ENCODE measurements at regions not wholly inside any gene's neighbourhood (a gene's known extent, or its start where the extent isn't known, plus 50 kb on each side); places are given as distances from the start of the nearest gene placed in this dataset.
"Not testable (repeated sequence)": the region's sequence is repeated elsewhere in the genome, so short reads cannot be mapped to it uniquely, and the experiment has no call there.

DNA sequence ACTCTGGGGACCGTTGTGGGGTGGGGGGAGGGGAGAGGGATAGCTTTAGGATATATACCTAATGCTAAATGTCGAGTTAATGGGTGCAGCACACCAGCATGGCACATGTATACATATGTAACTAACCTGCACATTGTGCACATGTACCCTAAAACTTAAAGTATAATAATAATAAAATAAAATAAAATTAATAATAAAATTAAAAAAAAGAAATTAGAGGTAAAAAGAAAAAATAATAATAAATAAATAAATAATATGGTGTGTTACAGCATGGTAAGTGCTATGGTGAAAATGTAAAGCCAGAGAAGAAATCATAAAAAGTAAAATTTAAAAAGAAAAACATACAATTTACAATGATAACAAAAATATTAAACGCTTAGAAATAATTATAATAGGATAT, 552.8 kb upstream of the PBX1 start:
- DNase-seq (ENCODE audit: low spot score) = not testable (repeated sequence)

DNA sequence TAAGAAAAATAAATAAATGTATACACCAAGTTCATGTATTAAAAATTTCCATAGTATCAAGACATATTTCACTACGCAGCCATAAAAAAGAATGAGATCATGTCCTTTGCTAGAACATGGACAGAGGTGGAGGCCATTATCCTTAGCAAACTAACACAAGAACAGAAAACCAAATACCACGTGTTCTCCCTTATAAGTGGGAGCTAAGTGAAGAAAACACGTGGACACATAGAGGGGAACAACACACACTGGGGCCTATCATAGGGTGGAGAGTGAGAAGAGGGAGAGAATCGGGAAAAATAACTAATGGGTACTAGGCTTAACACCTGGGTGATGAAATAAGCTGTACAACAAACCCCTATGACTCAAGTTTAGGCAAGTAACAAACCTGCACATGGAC, 552.4 kb upstream of the PBX1 start:
- DNase-seq (ENCODE audit: low spot score) = no peak

DNA sequence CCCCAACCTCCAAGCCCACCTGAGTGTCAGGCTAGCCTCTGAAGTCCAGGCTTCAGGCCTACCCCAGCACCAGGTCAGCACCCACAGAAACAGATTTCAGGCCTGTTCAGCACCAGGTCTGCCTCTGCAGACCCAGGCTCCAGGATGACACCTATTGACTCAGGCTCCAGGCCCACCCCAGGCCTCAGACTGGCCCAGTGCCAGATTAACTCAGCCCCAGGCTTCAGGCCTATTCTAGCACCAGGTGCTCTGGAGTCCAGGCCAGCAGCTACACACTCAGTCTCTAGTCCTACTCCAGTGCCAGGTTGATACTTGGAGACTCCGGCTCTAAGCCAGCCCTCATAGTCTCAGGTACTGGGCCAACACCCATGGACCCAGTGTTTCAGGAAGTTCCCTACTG, 541.7 kb upstream of the PBX1 start:
- DNase-seq (ENCODE audit: low spot score) = no peak

DNA sequence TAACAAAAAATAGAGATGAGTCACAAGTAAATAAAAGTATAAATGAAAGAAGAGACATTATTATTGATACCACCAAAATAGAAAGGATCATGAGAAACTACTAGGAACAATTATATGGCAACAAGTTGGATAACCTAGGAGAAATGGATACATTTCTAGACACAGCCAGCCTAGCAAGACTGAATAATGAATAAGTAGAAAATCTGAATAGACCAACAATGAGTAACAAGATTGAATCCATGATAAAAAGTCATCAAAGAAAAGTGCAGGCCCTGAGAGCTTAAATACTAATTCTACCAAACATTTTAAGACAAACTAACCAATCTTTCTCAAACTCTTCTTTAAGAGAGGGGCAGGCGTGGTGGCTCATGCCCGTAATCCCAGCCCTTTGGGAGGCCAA, 538.6 kb upstream of the PBX1 start:
- DNase-seq (ENCODE audit: low spot score) = no peak

DNA sequence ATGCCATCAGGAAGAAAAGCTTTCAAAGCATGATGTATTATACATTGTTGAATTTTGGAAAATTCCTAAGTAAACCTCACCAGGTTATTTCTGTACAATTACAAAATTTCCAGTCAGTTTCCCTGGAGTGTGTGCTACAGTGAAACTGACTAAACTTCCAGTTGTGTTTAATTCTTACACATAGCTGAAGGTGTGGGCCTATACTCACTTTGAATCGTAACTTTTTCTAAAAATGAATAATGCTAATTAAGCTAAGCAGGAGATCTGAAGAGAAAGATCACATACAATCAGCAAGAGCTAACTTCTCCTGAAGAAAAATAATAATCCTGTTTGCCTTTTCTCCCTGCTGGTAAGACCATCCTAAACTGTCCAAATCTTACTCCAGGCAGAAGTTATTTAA, 537.2 kb upstream of the PBX1 start:
- DNase-seq (ENCODE audit: low spot score) = no peak

DNA sequence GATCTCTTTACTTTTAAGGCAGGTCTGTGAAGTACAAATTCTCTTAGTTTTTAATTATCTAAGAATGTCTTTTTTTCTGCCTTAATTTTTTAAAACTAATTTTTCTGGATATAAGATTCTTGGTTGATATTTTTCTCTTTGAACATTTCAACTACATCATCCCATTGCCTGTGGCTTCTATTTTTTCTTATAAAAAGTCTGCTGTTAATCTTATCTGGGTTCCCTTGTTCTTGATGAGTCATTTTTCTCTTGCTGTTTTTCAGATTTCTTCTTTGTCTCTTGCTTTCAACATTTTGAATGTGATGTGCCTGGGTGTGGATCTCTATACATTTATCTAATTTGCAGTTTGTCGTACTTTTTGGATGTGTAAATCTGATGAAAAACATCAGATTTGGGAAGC, 525.2 kb upstream of the PBX1 start:
- DNase-seq (ENCODE audit: low spot score) = no peak

DNA sequence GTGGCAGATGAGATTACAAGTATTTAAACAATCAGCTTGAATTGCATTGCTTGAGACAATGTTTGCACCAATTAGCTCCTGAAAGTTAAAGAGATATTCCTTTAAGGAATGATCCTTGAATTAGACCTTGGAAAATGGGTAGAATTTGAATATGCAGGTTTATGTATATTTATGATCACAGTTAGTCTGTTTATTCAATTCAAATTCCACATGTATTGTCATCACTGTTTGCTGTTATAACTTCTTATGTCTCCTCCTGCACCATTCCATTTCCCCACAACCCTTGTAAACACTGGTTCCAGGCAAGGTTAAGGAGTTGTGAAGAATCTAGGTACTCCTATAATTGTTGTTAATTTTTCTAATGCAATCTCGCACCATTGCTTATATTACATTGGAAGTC, 518.2 kb upstream of the PBX1 start:
- DNase-seq (ENCODE audit: low spot score) = no peak

DNA sequence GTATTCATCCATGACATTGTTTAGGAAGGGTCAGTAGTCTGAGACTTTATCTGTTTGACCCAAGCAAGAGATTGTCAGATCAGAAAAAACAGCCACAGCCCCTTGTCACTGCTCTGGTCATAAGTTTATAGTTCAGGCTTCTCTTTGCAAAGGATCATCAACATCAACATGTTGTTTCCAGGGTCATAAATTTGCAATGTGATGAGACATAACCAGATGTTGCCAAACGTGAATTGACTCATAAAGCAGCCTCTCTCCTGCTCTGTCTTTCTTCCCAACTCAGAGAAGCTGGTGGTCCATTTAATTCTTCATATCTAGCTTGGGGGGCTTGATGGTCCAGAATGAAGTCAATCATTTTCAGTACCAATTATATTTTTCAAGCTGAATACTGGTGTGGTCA, 507.2 kb upstream of the PBX1 start:
- DNase-seq (ENCODE audit: low spot score) = no peak

DNA sequence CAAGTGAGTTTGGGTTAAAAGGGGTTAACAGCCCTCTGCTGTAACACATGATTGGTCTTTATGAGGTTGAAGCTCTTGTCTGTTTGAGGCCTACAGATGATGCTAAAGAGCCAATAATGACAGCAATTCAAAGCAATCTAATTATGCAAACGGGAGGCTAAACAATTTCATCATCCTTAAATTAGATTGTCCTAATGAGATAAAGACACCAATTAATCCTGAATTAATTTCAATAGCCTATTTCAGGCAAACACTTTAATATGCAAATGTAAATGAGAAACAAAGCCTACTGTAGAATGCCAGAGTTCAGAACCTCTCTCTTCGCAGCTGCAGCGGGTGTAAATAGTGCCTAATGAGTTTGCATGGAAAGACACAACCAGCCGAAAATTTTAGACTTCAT, 504.7 kb upstream of the PBX1 start:
- DNase-seq (ENCODE audit: low spot score) = no peak

DNA sequence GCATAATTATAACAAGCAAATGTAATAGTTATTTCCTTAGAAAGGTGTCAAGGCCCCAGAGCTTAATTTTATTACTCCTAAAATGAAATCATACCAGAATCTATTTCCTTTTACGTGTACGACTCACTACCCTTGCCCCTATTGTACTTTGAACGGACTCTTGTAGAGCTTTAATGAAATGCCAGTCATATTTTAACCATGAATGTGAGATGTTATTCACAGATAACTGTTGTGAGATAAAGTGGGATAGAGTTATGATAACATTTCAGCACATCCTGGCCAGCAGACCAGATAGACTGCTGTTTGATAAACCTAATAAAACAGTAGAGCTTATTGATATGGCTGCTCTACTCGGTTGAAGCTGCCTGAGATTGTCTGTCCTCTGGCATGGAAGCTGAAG, 500.8 kb upstream of the PBX1 start:
- DNase-seq (ENCODE audit: low spot score) = no peak

DNA sequence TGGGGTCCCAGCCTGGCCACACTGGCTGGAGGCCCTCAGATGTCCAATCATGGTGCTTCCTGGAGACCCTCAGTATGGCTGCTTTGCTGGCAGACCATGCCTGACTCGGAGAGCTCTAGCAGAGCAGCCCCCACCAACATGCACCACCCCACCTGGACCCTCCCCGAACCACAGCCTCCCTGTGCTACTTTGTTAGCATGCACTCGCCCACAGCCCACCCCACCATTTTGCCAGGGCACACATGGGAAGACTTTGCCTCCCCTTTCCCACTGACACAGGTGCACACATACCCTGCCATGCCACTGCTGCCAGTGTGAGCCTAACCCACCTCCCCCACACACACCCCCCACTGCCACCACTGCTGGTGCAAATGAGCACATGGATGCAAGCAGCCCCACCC, 497.5 kb upstream of the PBX1 start:
- DNase-seq (ENCODE audit: low spot score) = no peak

DNA sequence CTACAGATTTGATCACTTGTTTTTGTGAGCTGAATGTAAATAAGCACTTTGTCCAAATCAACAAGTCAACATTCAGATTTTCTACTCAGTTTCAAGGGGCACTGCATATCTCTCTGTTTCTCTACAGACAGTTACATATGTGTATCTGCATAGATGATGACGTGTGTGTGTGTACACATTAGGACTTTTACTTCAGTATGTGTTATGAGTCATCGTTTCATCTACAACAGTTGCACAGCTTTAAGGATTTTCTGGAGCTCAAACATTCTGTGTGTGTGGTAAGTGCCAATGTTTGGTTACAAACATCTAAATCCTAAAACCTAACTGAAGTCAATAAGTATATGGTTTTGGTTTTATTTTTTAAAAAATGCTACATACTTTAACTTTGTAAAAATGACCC, 494.5 kb upstream of the PBX1 start:
- no peak for DNase-seq (ENCODE audit: low spot score)

DNA sequence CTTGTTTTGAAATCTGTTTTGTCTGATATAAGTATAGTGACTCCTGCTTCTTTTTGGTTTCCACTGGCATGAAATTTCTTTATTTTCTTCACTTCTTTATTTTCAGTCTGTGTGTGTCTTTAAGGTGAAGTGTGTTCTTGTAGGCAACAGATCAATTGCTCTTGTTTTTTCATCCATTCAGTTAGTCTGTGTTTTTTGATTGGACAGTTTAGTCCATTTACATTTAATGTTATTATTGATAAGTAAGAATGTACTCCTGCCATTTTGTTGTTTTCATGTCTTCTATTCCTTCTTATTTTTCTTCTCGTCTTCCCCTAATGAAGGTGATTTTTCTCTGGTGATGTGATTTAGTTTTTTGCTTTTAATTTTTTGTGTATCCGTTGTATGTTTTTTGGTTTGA, 487.7 kb upstream of the PBX1 start:
- no peak for DNase-seq (ENCODE audit: low spot score)

DNA sequence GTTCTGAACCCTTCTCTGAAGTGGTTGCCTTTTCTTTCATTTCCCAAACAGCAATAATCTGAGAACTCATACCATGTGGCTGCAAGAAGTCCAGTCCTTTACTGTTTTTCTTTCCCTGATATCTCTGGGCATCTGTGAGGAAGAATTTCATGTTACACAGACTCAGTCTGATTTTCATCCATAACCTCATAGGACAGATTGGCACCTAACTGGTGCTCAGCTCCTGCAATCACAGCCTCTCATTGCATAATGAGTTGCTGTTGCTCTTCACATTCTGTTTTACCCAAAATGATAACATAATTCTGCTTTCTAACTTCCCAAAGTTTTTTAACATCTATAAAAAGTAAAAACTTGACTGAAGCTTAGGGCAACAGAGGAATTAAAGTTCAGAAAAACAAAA, 472.2 kb upstream of the PBX1 start:
- no peak for DNase-seq (ENCODE audit: low spot score)

DNA sequence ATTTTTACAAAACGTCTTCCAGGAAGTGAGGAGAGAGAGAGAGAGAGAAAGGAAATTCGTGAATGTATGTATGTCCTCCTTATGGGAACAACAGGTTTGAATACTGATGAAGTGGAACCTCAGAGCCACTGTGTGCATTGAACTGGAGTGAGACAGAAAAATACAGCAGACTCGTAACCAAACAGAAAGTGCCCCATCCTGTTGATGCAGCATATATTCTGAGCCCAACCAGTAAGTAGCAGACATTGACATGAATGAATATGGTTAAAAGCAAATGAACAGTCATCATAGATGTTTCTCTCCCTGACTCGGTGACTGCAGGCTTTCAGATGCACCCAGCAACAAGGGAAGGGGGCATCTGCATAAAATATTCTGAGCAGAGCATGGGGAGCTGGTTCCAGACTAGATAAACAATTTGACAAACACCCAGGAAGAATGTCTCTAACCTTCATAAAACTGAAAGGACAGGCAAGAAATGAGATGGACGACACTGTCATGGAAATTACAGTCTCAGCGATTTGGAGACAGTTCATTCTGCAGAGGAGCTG, 471.0 kb upstream of the PBX1 start:
- DNase-seq (ENCODE audit: low spot score) = no peak

DNA sequence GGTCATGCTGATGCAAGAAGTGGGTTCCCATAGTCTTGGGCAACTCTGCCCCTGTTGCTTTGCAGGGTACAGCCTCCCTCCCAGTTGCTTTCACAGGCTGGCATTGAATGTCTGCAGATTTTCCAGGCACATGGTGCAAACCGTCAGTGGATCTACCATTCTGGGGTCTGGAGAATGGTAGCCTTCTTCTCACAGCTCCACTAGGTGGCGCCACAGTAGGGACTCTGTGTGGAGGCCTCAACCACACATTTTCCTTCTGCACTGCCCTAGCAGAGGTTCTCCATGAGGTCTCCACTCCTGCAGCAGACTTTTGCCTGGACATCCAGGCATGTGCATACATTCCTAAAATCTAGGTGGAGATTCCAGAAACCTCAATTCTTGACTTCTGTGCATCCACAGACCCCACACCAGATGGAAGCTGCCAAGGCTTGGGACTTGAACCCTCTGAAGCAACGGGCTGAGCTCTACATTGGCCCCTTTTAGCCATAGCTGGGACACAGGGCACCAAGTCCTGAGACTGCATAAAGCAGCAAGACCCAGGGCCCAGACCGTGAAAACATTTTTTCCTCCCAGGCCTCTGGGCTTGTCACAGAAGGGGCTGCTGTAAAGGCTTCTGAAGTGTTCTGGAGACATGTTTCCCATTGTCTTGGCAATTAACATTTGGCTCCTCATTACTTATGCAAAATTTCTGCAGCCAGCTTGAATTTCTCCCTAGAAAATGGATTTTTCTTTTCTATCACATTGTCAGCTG, 466.2 kb upstream of the PBX1 start:
- no peak for DNase-seq (ENCODE audit: low spot score)

DNA sequence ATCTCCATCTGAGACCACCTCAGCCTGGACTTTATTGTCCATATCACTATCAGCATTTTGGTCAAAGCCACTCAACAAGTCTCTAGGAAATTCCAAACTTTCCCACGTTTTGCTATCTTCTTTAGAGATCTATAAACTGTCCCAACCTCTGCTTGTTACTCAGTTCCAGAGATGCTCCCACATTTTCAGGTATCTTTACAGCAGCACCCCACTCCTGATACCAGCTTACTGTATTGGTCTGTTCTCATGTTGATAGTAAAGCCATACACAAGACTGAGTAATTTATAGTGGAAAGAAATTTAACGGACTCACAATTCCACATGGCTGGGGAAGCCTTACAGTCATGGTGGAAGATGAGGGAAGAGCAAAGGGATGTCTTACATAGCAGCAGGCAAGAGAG, 465.4 kb upstream of the PBX1 start:
- no peak for DNase-seq (ENCODE audit: low spot score)

DNA sequence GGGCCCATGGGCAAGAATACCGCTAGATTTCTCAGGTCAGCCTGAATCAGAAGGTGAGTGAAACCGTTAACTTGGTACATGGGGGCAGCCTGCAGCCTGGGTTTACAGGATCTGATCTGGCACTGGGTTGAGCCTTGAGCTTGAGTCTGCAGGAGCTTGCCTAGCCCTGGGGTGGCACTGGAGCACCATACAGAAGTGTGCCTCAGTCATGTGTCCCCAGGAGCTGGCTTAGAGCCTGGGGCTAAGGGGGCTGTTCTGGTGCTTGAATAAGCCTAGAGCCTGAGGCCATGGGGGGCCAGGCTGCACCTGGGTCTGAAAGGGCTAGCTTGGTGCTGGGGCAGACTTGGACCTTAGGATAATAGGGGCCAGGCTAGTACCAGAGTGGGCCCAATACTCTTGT, 457.2 kb upstream of the PBX1 start:
- no peak for DNase-seq (ENCODE audit: low spot score)

DNA sequence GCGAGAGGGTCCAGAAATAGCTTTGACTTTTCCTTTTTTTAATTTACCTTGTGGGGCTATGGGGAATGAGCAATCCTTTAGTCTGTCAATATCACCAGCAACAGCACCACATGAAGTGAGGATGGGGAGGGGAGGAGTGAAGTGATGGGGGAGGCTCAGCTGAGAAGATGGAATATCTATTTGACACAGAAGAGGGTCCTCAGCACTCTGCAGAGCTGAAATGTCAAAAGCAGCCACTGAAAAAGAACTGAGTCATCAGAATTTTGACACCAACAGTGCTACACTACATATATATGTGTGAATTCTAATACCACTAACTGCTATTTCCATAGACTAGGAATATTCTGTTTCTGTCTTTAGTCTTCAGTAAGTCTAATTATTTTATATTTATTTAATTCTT, 427.0 kb upstream of the PBX1 start:
- DNase-seq (ENCODE audit: low spot score) = no peak

DNA sequence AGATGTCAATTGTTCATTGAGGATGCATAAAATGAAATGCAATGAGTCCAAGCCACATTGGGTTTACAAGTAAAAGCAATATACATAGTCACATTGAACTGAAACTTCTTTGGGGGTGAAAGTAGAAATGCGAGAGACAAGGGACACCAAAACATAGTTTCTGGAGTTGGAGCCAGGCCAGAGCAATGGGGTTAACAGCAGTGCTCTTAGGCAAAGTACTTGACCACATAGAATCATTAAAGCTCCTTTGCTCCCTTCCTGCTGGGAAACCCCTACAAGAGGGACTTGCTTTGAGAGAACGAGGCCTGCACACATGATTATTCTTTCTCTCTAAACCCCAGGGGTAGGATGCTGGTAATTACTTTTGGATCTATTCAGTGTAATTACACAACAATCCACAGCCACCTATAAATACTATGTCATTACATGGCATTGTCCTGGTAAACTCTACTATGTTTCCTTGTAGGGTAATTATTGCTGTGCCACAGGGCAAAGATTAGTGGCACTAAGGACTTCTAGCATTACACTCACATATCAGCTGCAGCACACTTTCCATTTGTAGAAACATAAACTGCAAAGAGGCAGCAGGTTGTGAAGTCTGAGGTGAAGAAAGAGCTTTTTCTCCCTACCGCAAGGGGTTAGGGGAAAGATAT, 421.6 kb upstream of the PBX1 start:
- DNase-seq (ENCODE audit: low spot score) = no peak

DNA sequence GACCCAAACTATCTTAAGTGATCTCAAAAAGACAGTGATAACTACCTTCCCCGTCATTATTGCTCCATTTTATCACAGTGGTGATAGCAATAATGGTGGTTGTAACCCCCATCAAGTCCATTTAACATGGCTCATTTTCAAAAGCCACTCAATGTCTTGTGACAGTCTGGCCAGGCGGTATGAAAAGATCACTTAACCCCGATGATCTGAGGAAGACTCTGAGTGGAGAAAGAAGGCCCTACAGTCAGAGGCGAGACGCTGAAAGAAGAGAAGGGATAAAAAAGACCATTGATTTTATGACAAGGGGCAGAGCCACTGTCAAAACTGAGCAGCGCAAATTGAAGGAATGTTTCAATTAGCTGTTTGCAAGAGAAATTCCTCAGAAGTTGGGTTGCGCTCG, 417.2 kb upstream of the PBX1 start:
- DNase-seq (ENCODE audit: low spot score) = no peak

DNA sequence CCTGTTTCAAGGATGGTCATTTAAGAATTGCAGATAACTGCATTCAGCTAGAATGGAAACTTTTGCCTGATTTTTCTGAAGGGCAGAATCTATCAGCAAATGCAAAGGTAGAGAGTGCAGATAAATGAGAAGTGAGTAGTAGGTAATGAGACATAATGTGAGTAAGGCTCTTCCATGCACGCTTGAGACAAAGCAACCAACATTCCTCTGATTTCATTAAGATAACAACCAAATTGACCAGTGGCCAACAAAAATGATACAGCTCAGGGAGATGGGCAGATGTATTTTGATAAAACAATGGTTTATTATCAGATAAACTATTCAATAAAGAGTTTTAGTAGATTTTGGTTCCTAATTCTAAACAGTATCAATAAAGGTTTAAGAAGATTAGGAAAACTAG, 404.4 kb upstream of the PBX1 start:
- no peak for DNase-seq (ENCODE audit: low spot score)

DNA sequence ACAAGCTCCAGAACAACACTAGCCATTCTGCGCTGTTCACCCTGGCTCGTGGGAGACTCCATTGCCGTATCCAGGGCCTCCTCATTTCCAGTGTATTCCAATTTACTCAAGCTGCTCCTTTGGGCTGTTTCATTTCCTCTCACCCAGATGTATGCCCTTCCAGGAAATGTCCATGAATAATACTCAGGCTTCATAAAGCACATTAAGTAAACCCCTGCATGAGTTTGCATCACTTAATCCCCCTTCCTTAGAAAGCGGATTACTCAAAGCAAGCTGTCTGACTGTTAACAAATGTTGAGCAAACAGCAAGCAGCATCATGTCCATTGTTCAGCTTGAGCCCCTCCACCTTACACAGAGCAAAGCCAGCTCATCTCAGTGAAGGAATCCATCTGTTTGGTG, 403.6 kb upstream of the PBX1 start:
- DNase-seq (ENCODE audit: low spot score) = no peak

DNA sequence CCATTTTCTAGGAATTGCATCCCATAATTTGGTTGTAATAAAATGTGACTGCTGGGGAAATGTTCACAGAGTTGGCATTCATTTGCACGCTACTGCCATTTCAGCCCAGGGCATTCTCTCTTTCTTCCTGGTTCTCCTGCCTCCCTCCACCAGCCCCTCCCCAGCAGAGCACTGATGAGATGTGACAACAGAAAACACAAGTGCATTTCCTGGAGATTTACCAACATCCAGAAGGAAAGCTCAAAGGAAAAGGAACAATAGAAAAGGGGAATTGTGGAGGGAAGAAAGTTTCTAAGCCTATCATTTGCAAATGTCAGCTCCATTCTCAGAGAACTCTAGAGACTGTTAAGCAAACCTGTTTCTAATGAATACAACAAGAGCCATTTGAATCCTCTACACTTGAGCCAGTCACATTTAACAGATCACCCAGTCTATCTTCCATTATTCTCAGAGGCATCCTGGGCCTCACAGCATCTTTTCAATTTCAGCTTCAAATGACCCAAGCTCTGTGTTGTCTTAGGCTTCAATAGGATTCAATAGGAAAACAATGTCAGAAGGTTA, 395.6 kb upstream of the PBX1 start:
- no peak for DNase-seq (ENCODE audit: low spot score)

Measured in Ammon's horn (tissue), 1 donor.